Eye (tissue), 1 donor: ENCODE measurements at regions not wholly inside any gene's neighbourhood (a gene's known extent, or its start where the extent isn't known, plus 50 kb on each side); places are given as distances from the start of the nearest gene placed in this dataset.

ENCODE experiments used
- DNase-seq: peaks from one replicate; pipeline ENCODE4 v3.0.0-alpha.2; 2015

GRCh38 chr11:122394313-122394712 is 261.2 kb upstream of the UBASH3B start:
- peak; percentile 72 for DNase-seq

GRCh38 chr11:122393209-122393860 is 262.2 kb upstream of the UBASH3B start:
- no peak for DNase-seq

GRCh38 chr11:122392508-122392907 is 263.0 kb upstream of the UBASH3B start:
- no peak for DNase-seq

GRCh38 chr11:122391049-122391448 is 264.5 kb upstream of the UBASH3B start:
- DNase-seq, result no peak

GRCh38 chr11:122383186-122383585 is 267.2 kb upstream of the BLID start:
- no peak for DNase-seq

- DNase-seq, result no peak
Measured at GRCh38 chr11:122375687-122376399, 259.8 kb upstream of the BLID start.

GRCh38 chr11:122368796-122369195 is 252.8 kb upstream of the BLID start:
- DNase-seq, result no peak

GRCh38 chr11:122367809-122368231 is 251.8 kb upstream of the BLID start:
- DNase-seq, result peak; percentile 82

- peak; percentile 74 for DNase-seq
Measured at GRCh38 chr11:122365610-122366360, 249.8 kb upstream of the BLID start.

- DNase-seq, result peak; percentile 39
Measured at GRCh38 chr11:122363296-122363695, 247.3 kb upstream of the BLID start.

GRCh38 chr11:122362381-122362780 is 246.4 kb upstream of the BLID start:
- no peak for DNase-seq

- no peak for DNase-seq
Measured at GRCh38 chr11:122360875-122361274, 244.9 kb upstream of the BLID start.

- peak; percentile 70 for DNase-seq
Measured at GRCh38 chr11:122359081-122359571, 243.1 kb upstream of the BLID start.

GRCh38 chr11:122358292-122358691 is 242.3 kb upstream of the BLID start:
- no peak for DNase-seq

- no peak for DNase-seq
Measured at GRCh38 chr11:122355968-122356367, 240.0 kb upstream of the BLID start.

- DNase-seq, result peak; percentile 24
Measured at GRCh38 chr11:122354025-122354697, 238.1 kb upstream of the BLID start.

GRCh38 chr11:122353561-122353960 is 237.5 kb upstream of the BLID start:
- no peak for DNase-seq

- DNase-seq, result no peak
Measured at GRCh38 chr11:122348659-122349409, 232.8 kb upstream of the BLID start.

GRCh38 chr11:122346006-122346405 is 230.0 kb upstream of the BLID start:
- no peak for DNase-seq

GRCh38 chr11:122345586-122345985 is 229.6 kb upstream of the BLID start:
- peak; percentile 62 for DNase-seq

GRCh38 chr11:122344215-122344614 is 228.2 kb upstream of the BLID start:
- DNase-seq, result peak; percentile 77

GRCh38 chr11:122343210-122343609 is 227.2 kb upstream of the BLID start:
- DNase-seq, result no peak
